ENCODE measurements at regions not wholly inside any gene's neighbourhood (a gene's known extent, or its start where the extent isn't known, plus 50 kb on each side); places are given as distances from the start of the nearest gene placed in this dataset.

DNA sequence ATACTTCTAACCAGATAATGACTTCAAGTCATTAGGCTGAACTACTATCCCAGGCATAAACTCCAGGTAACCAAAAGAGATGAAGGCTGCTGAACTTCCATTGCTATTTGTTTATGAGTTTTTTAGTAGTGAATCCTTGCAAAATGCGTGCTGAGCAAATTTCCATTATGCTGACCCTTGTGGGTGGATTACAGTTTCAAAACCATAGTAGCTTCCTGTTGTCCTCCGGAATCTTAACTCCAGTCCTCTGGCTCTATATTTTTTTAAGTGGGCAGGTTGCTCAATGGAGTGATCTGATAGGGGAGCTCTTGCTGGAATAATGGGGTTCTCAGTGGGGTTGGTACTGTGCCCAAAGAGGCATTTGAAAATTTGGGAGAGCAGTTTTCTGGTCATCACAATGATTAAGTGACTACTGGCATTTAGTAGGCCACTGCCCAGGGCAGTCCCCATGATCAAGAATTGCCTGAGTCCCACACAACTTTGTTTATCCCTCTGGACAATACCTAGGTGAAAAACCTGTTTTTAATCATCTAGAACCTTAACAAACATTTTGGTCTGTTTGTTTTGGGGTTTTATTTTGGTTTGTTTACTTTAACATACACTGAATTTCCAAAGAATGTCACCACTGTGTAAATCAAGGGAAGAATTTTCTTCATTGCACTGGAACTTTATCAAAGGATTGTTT, 302.3 kb upstream of the GATB start:
- TF ChIP-seq CTCF (conservative IDR thresholded peaks at IDR 0.05; ENCODE audit: low read depth, low read length) (no peak), EZH2 (IDR thresholded peaks at IDR 0.05; ENCODE audit: low read length, unreplicated experiment) (no peak)

Measured in PC-3 (cell line).